Stomach smooth muscle (tissue), 2 donors: ENCODE measurements at regions not wholly inside any gene's neighbourhood (a gene's known extent, or its start where the extent isn't known, plus 50 kb on each side); places are given as distances from the start of the nearest gene placed in this dataset.
A peak's percentile ranks its signal among the peaks of the same experiment; 100 is the strongest.

Experiments used
- H3K27ac ChIP-seq: one replicate; pipeline ENCODE4 v1.7.0; 2013; ENCODE audit warnings: mild to moderate bottlenecking, low read length, inconsistent platforms
- H3K27me3 ChIP-seq, 2 donors: one replicate each; pipeline ENCODE4 v1.7.0; 2013; ENCODE audit warnings: low read length in 2 of 2; ENCODE audit not compliant: insufficient read depth in 2 of 2, control insufficient read depth in 1 of 2
- H3K36me3 ChIP-seq, 2 donors: one replicate each; pipeline ENCODE4 v1.7.0; 2013; ENCODE audit warnings: low read length in 2 of 2; ENCODE audit not compliant: control insufficient read depth in 2 of 2, insufficient read depth in 2 of 2
- H3K4me1 ChIP-seq: one replicate; pipeline ENCODE4 v1.7.0; 2013; ENCODE audit warnings: low read length; ENCODE audit not compliant: control insufficient read depth, insufficient read depth
- H3K4me3 ChIP-seq, 2 donors: one replicate each; pipeline ENCODE4 v1.7.0; 2013; ENCODE audit warnings: low read length in 2 of 2
- H3K9ac ChIP-seq, 2 donors: one replicate each; pipeline ENCODE4 v1.7.0; 2013; ENCODE audit warnings: low read length in 2 of 2, mild to moderate bottlenecking in 1 of 2
- H3K9me3 ChIP-seq, 2 donors: one replicate each; pipeline ENCODE4 v1.7.0; 2013; ENCODE audit warnings: low read length in 2 of 2; ENCODE audit not compliant: control insufficient read depth in 2 of 2
- donor health status: healthy.
- donor health status: Pancreatic carcinoma.

- H3K36me3 ChIP-seq = no peaks in the 10 kb centered on the region
- H3K27me3 ChIP-seq = peaks cover 0 to 2% of the 10 kb centered on the region in 2 donors
- no peak overlapping the region for H3K4me3 ChIP-seq
- peaks cover 12% of the 10 kb centered on the region for H3K4me1 ChIP-seq
- no peaks in the 10 kb centered on the region for H3K9me3 ChIP-seq
- no peak overlapping the region for H3K27ac ChIP-seq
- no peak overlapping the region for H3K9ac ChIP-seq
Measured at GRCh38 chr6:1230689-1231605, 81.0 kb upstream of the FOXQ1 start.

GRCh38 chr6:1230281-1230680 is 81.6 kb upstream of the FOXQ1 start:
- Histone ChIP-seq H3K27me3 (peaks cover 0 to 2% of the 10 kb centered on the region in 2 donors), H3K4me3 (no peak overlapping the region), H3K36me3 (no peaks in the 10 kb centered on the region), H3K27ac (no peak overlapping the region), H3K9me3 (no peaks in the 10 kb centered on the region), H3K4me1 (peaks cover 13% of the 10 kb centered on the region), H3K9ac (no peak overlapping the region)

- Histone ChIP-seq H3K4me1 (peaks cover 13% of the 10 kb centered on the region), H3K27ac (no peak overlapping the region), H3K9ac (no peak overlapping the region), H3K36me3 (no peaks in the 10 kb centered on the region), H3K27me3 (peaks cover 0 to 2% of the 10 kb centered on the region in 2 donors), H3K4me3 (no peak overlapping the region), H3K9me3 (no peaks in the 10 kb centered on the region)
Measured at GRCh38 chr6:1229808-1230207, 82.1 kb upstream of the FOXQ1 start.

- no peaks in the 10 kb centered on the region for H3K36me3 ChIP-seq
- peaks cover 13% of the 10 kb centered on the region for H3K4me1 ChIP-seq
- H3K9me3 ChIP-seq = no peaks in the 10 kb centered on the region
- no peak overlapping the region for H3K9ac ChIP-seq
- H3K4me3 ChIP-seq = no peak overlapping the region
- no peaks in the 10 kb centered on the region for H3K27me3 ChIP-seq
- no peak overlapping the region for H3K27ac ChIP-seq
Measured at GRCh38 chr6:1229301-1229700, 82.6 kb upstream of the FOXQ1 start.

GRCh38 chr6:1228754-1229191 is 83.1 kb upstream of the FOXQ1 start:
- Histone ChIP-seq H3K9me3 (no peaks in the 10 kb centered on the region), H3K9ac (no peak overlapping the region), H3K4me1 (peaks cover 13% of the 10 kb centered on the region), H3K27me3 (no peaks in the 10 kb centered on the region), H3K4me3 (no peak overlapping the region), H3K27ac (no peak overlapping the region), H3K36me3 (no peaks in the 10 kb centered on the region)

- Histone ChIP-seq H3K4me3 (no peak overlapping the region), H3K36me3 (no peaks in the 10 kb centered on the region), H3K4me1 (peaks cover 13% of the 10 kb centered on the region), H3K9me3 (no peaks in the 10 kb centered on the region), H3K9ac (no peak overlapping the region), H3K27me3 (no peaks in the 10 kb centered on the region), H3K27ac (no peak overlapping the region)
Measured at GRCh38 chr6:1227935-1228753, 83.8 kb upstream of the FOXQ1 start.

GRCh38 chr6:1227600-1227934 is 84.3 kb upstream of the FOXQ1 start:
- H3K4me1 ChIP-seq = peaks cover 13% of the 10 kb centered on the region
- H3K27me3 ChIP-seq = no peaks in the 10 kb centered on the region
- no peak overlapping the region for H3K9ac ChIP-seq
- no peak overlapping the region for H3K27ac ChIP-seq
- H3K4me3 ChIP-seq = no peak overlapping the region
- H3K36me3 ChIP-seq = no peaks in the 10 kb centered on the region
- H3K9me3 ChIP-seq = no peaks in the 10 kb centered on the region

- Histone ChIP-seq H3K36me3 (no peaks in the 10 kb centered on the region), H3K9ac (no peak overlapping the region), H3K4me1 (peaks cover 13% of the 10 kb centered on the region), H3K27me3 (no peaks in the 10 kb centered on the region), H3K4me3 (peak overlapping the region; percentile 36 to 62), H3K27ac (no peak overlapping the region), H3K9me3 (no peaks in the 10 kb centered on the region)
Measured at GRCh38 chr6:1226277-1227099, 85.4 kb upstream of the FOXQ1 start.

GRCh38 chr6:1224514-1224913 is 87.4 kb upstream of the FOXQ1 start:
- H3K9ac ChIP-seq = no peak overlapping the region
- H3K27me3 ChIP-seq = no peaks in the 10 kb centered on the region
- H3K27ac ChIP-seq = no peak overlapping the region
- no peaks in the 10 kb centered on the region for H3K9me3 ChIP-seq
- H3K4me1 ChIP-seq = peaks cover 9% of the 10 kb centered on the region
- no peak overlapping the region for H3K4me3 ChIP-seq
- H3K36me3 ChIP-seq = no peaks in the 10 kb centered on the region

GRCh38 chr6:1222728-1223595 is 88.9 kb upstream of the FOXQ1 start:
- Histone ChIP-seq H3K4me1 (peaks cover 9% of the 10 kb centered on the region), H3K4me3 (no peak overlapping the region), H3K36me3 (no peaks in the 10 kb centered on the region), H3K27ac (no peak overlapping the region), H3K9me3 (no peaks in the 10 kb centered on the region), H3K9ac (no peak overlapping the region), H3K27me3 (no peaks in the 10 kb centered on the region)
